HepG2 (cell line): ENCODE measurements at regions not wholly inside any gene's neighbourhood (a gene's known extent, or its start where the extent isn't known, plus 50 kb on each side); places are given as distances from the start of the nearest gene placed in this dataset.

Experiments used
- GATAD2A ChIP-seq: IDR thresholded peaks from 2 replicates; pipeline ENCODE4 v1.6.1; 2016
- HMGA1 ChIP-seq: sonication (generic); formaldehyde crosslinking; conservative IDR thresholded peaks from 2 replicates; pipeline ENCODE4 v1.4.0; 2020; ENCODE audit warnings: missing genetic modification reagents
- MBD4 ChIP-seq: IDR thresholded peaks from 2 replicates; pipeline ENCODE4 v1.6.1; 2012; ENCODE audit warnings: low read length, inconsistent platforms, borderline replicate concordance
- MEF2D ChIP-seq: sonication (generic); formaldehyde crosslinking; IDR thresholded peaks from 2 replicates; pipeline ENCODE4 v1.5.1; 2020; ENCODE audit warnings: mild to moderate bottlenecking, missing genetic modification reagents
- SIX1 ChIP-seq: sonication (generic); formaldehyde crosslinking; IDR thresholded peaks from 2 replicates; pipeline ENCODE4 v1.4.0; 2020; ENCODE audit warnings: missing genetic modification reagents, borderline replicate concordance
- TARDBP ChIP-seq: sonication (generic); formaldehyde crosslinking; IDR thresholded peaks from 2 replicates; pipeline ENCODE4 v1.8.0; 2022; ENCODE audit warnings: mild to moderate bottlenecking, missing genetic modification reagents
- ZBTB7B ChIP-seq: sonication (generic); formaldehyde crosslinking; IDR thresholded peaks from 2 replicates; pipeline ENCODE4 v1.4.0; 2020; ENCODE audit warnings: missing genetic modification reagents
- ZNF549 ChIP-seq: sonication (generic); formaldehyde crosslinking; IDR thresholded peaks from 2 replicates; pipeline ENCODE4 v1.5.0; 2020; ENCODE audit warnings: missing genetic modification reagents
- ZNF83 ChIP-seq: sonication (generic); formaldehyde crosslinking; IDR thresholded peaks from 2 replicates; pipeline ENCODE4 v1.4.0; 2020; ENCODE audit warnings: missing genetic modification reagents, mild to moderate bottlenecking, borderline replicate concordance
- TF ChIP-seq, protein P1 (sequence below): sonication (generic); formaldehyde crosslinking; IDR thresholded peaks from 2 replicates; pipeline ENCODE4 v1.4.0; 2020; ENCODE audit warnings: missing genetic modification reagents
- TF ChIP-seq, protein P2 (sequence below): sonication (generic); formaldehyde crosslinking; IDR thresholded peaks from 2 replicates; pipeline ENCODE4 v1.4.0; 2020; ENCODE audit warnings: mild to moderate bottlenecking, low read depth, missing genetic modification reagents
- TF ChIP-seq, protein P3 (sequence below): sonication (generic); formaldehyde crosslinking; IDR thresholded peaks from 2 replicates; pipeline ENCODE4 v1.8.1; 2023; ENCODE audit warnings: mild to moderate bottlenecking, missing genetic modification reagents

DNA sequence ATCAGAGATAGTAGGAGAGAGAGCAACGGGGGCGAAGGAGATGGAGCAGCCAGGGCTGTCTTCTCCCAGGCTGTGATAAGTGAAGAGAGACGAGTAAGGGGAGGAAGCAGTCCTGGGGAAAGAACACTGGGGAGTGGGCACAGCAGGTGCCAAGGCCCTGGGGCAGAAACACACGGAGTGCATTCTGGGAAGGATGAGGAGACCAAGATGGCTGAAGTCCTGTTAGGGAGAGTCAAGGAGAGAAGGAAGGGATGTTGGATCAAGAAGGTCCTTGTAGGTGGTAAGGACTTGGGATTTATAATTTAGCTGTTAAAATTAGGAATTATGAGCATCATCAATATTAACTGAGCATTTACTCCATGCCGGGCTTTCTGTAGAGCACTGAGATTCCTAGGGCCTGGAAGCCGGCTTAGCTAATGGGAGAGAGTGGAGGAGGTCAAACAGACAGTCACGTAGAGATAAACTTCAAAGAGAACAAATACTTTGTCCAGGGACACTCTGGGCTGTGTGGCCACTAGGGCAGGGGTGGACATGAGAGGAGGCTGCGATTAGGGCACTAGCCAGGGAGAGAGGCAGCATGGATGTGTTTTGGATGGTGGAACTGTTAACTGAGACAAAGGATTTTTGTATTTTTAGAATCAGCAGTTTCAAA, 134.2 kb upstream of the PEG3 start (continued):
- TF ChIP-seq, protein P1, sequence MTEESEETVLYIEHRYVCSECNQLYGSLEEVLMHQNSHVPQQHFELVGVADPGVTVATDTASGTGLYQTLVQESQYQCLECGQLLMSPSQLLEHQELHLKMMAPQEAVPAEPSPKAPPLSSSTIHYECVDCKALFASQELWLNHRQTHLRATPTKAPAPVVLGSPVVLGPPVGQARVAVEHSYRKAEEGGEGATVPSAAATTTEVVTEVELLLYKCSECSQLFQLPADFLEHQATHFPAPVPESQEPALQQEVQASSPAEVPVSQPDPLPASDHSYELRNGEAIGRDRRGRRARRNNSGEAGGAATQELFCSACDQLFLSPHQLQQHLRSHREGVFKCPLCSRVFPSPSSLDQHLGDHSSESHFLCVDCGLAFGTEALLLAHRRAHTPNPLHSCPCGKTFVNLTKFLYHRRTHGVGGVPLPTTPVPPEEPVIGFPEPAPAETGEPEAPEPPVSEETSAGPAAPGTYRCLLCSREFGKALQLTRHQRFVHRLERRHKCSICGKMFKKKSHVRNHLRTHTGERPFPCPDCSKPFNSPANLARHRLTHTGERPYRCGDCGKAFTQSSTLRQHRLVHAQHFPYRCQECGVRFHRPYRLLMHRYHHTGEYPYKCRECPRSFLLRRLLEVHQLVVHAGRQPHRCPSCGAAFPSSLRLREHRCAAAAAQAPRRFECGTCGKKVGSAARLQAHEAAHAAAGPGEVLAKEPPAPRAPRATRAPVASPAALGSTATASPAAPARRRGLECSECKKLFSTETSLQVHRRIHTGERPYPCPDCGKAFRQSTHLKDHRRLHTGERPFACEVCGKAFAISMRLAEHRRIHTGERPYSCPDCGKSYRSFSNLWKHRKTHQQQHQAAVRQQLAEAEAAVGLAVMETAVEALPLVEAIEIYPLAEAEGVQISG (CRISPR knock-in tag): peak; percentile 56; the same call in 1 of the 2 replicates
- peak; percentile 52; the same call in 1 of the 2 replicates for TF ChIP-seq MEF2D (CRISPR knock-in tag)
- TF ChIP-seq ZBTB7B (CRISPR knock-in tag): peak; percentile 50; the same call in 1 of the 2 replicates
- TF ChIP-seq GATAD2A (CRISPR knock-in tag): peak; percentile 81
- peak; percentile 76 for TF ChIP-seq TARDBP
- no peak for TF ChIP-seq SIX1 (CRISPR knock-in tag)
- TF ChIP-seq ZNF549 (CRISPR knock-in tag): no peak
- TF ChIP-seq ZNF83 (CRISPR knock-in tag): no peak
- TF ChIP-seq MBD4: no peak
- no peak for TF ChIP-seq HMGA1
- TF ChIP-seq, protein P2, sequence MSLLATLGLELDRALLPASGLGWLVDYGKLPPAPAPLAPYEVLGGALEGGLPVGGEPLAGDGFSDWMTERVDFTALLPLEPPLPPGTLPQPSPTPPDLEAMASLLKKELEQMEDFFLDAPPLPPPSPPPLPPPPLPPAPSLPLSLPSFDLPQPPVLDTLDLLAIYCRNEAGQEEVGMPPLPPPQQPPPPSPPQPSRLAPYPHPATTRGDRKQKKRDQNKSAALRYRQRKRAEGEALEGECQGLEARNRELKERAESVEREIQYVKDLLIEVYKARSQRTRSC (CRISPR knock-in tag): no peak
- TF ChIP-seq, protein P3, sequence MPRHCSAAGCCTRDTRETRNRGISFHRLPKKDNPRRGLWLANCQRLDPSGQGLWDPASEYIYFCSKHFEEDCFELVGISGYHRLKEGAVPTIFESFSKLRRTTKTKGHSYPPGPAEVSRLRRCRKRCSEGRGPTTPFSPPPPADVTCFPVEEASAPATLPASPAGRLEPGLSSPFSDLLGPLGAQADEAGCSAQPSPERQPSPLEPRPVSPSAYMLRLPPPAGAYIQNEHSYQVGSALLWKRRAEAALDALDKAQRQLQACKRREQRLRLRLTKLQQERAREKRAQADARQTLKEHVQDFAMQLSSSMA (CRISPR knock-in tag): no peak
